ENCODE measurements at regions not wholly inside any gene's neighbourhood (a gene's known extent, or its start where the extent isn't known, plus 50 kb on each side); places are given as distances from the start of the nearest gene placed in this dataset.

DNA sequence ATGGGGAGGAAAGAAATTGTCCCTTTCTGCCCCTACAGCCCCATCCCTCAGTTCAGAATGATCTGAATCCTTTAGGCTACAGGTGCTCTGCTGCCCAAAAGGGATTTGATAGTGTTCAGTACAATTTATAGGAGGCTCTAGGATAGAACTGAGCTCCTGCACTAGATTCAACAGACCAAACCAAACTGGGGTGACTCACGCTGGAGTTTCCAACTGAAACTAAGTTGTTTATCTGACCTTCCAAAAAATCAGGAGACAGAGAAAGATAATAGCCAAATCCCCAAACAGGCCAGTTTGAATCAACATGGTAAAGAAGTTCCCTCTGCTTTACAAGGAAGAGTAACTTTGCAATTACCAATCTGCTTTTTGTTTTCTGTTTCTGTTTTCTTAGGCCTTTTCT, 72.7 kb upstream of the MBOAT2 start:
- H3K9me3 Mint-ChIP-seq (ENCODE audit: low read depth) = no peaks in the 10 kb centered on the region
- H3K27me3 Mint-ChIP-seq = peaks cover 6% of the 10 kb centered on the region
- CTCF ChIA-PET = no interaction called here
- H3K36me3 Mint-ChIP-seq = no peaks in the 10 kb centered on the region
- DNase-seq = no peak
- no peaks in the 10 kb centered on the region for H3K4me1 Mint-ChIP-seq
- H3K4me3 Mint-ChIP-seq = no peak overlapping the region
- H3K27ac Mint-ChIP-seq = no peak overlapping the region
- no peak for ATAC-seq

DNA sequence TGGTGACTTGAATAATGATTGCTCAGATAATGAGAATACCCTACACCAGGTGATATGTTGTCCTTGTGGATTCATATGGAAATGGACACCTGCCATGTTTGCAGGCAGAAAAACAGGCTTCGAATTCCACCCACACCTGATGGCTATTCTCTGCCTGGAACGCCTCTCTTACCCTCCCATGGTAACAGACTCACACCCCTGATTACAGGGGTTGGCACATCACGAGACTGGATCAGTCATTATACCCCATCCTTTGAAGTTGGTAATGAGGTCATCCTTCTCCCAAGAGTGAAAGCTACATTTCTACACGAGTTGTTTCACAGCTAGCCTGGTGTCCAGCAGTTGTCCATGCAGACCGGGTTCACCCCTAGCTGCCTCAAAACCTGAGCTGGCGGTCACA, 71.4 kb upstream of the MBOAT2 start:
- peaks cover 9% of the 10 kb centered on the region for H3K27me3 Mint-ChIP-seq
- DNase-seq = no peak
- CTCF ChIA-PET = no interaction called here
- ATAC-seq = no peak
- H3K36me3 Mint-ChIP-seq = no peaks in the 10 kb centered on the region
- no peak overlapping the region for H3K27ac Mint-ChIP-seq
- H3K4me1 Mint-ChIP-seq = no peaks in the 10 kb centered on the region
- no peaks in the 10 kb centered on the region for H3K9me3 Mint-ChIP-seq (ENCODE audit: low read depth)
- H3K4me3 Mint-ChIP-seq = no peak overlapping the region

DNA sequence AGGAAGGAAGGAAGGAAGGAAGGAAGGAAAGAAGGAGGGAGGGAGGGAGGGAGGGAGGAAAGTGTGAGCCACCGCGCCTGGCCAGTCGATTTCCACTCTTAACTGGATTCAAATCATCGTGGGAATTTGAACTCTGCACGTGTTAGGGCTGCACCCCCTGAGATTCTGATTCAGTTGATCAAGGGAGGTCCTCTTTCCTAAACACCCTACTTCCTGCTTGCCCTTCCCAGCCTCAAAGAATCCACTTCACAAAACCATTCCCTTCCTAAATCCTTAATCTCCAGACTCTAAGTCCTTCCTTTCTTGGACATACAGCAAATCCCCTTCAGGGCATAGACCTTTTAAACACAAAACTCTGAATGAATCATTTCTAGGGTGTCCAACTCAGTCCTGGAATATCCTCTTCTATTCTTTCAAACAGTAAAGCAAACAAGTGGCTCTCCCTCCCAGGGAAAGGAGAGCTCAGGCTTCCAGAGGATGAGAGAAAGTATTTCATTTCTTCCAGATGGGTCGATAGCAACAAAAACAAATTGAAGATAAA, 68.2 kb upstream of the MBOAT2 start:
- DNase-seq (no peak), ATAC-seq (no peak)
- no peak overlapping the region for H3K4me3 Mint-ChIP-seq
- H3K4me1 Mint-ChIP-seq = no peaks in the 10 kb centered on the region
- peaks cover 4% of the 10 kb centered on the region for H3K9me3 Mint-ChIP-seq (ENCODE audit: low read depth)
- H3K27ac Mint-ChIP-seq = no peak overlapping the region
- peaks cover 21% of the 10 kb centered on the region for H3K27me3 Mint-ChIP-seq
- CTCF ChIA-PET = no interaction called here
- no peaks in the 10 kb centered on the region for H3K36me3 Mint-ChIP-seq

DNA sequence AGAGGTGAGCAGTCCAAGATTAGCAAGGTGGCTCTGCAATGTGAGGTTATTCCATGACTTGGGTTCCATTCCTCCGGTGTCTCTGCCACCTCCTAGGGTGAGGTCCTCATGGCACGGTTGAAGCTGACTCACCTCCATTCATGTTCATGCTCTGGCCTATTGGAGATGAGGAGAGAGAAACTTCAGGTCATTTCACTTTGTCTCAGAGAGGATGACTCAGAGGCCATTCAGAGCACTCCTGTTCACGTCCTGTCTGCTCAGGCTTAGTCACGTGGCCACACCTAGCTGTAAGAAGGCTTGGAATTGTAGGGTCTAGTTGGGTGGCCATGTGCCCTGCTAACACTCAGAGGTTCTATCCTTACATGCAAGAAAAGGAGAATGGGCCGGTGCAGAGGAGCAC, 67.5 kb upstream of the MBOAT2 start:
- Mint-ChIP-seq H3K4me3 (no peak overlapping the region), H3K27me3 (peaks cover 26% of the 10 kb centered on the region), H3K27ac (no peak overlapping the region), H3K4me1 (no peaks in the 10 kb centered on the region), H3K9me3 (ENCODE audit: low read depth) (peaks cover 4% of the 10 kb centered on the region), H3K36me3 (no peaks in the 10 kb centered on the region)
- CTCF ChIA-PET = no interaction called here
- ATAC-seq (peak; percentile 33), DNase-seq (no peak)

DNA sequence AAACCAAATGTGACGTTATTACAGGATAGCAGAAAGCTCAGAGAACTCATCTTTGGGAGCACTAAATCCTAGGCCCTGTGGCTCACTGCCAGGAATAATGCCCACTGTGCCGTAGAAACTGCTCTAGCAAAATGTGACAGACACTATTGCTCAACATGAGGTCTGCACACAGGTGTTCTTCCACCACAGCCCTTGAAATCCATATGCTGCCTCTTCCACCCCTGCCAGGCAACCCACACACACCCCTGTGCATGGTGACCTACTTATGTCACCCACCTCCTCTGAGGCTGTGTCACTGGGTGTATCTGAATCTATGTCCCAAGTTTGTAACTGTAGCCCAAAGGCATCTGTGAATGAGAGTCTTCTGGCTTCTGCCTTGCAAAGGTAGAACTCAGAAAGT, 66.1 kb upstream of the MBOAT2 start:
- ATAC-seq (no peak), DNase-seq (no peak)
- Mint-ChIP-seq H3K9me3 (ENCODE audit: low read depth) (peaks cover 4% of the 10 kb centered on the region), H3K36me3 (no peaks in the 10 kb centered on the region), H3K4me3 (no peak overlapping the region), H3K4me1 (no peaks in the 10 kb centered on the region), H3K27me3 (peaks cover 34% of the 10 kb centered on the region), H3K27ac (no peak overlapping the region)
- CTCF ChIA-PET = no interaction called here

DNA sequence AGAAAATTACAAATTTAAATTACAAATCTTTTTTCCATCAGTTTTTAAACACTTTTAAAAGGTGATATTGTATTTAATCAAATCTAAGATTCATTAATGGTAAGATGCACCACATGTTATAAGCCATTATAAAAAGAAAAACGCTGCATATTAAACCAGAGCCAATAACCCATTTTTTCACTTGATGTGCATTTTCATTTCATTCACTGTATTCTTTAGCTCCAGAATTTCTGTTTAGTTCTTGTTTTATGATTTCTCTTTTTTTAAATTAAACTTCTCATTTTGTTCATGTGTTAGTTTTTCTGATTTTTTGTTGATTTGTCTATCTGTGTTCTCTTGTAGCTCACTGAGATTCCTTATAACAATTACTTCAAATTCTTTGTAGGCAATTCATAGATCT, 62.4 kb upstream of the MBOAT2 start:
- no peak for ATAC-seq
- Mint-ChIP-seq H3K9me3 (ENCODE audit: low read depth) (peaks cover 6% of the 10 kb centered on the region), H3K27me3 (peaks cover 38% of the 10 kb centered on the region), H3K27ac (no peak overlapping the region), H3K36me3 (no peaks in the 10 kb centered on the region), H3K4me3 (no peak overlapping the region), H3K4me1 (no peaks in the 10 kb centered on the region)
- no peak for DNase-seq
- CTCF ChIA-PET = no interaction called here

DNA sequence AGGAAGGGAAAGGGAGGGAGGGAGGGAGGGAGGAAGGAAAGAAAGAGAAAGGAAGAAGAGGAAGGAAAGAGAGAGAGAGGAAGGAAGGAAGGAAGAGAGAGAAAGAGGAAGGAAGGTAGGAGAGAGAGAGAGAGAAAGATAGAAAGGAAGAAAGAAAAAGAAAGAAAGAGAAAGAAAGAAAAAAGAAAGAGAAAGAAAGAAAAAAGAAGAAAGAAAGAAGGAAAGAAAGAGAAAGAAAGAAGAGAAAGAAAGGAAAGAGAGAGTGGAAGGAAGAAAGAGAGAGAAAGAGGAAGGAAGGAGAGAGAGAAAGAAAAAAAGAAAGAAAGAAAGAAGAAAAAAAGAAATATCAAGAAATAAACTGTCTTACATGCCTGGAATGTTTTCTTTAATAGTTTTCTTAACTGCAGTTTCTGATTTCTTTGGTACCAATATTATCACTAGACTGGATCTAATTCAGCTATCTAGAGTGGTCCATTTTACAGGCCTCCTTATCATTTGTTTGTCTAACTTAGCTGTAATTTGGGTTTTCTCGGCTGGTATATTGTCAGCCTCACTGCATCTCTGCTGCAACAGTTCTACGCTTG, 59.6 kb upstream of the MBOAT2 start:
- CTCF ChIA-PET = no interaction called here
- Mint-ChIP-seq H3K27ac (no peak overlapping the region), H3K4me1 (no peaks in the 10 kb centered on the region), H3K9me3 (ENCODE audit: low read depth) (peaks cover 2% of the 10 kb centered on the region), H3K36me3 (no peaks in the 10 kb centered on the region), H3K4me3 (no peak overlapping the region), H3K27me3 (peaks cover 34% of the 10 kb centered on the region)
- no peak for DNase-seq
- ATAC-seq = no peak

DNA sequence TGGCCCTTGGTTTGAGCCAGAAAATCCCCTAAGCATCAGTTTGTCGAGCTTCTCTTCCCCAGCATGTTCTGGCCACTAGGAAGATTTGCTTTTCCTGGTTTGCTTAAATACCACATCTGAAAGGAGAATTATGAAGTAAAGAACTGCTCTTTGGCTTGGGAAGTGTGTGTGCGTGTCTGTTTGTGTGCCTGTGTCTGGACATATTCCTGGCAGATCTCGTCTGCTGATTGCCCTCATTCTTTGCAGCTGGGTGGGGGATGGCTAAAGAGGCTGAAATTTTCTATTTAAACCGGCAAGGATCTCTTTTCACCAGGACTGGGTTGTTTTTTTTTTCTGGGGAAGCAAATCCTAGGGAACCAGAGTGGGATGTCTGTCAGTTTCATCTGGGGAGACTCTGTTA, 57.3 kb upstream of the MBOAT2 start:
- no peak for ATAC-seq
- Mint-ChIP-seq H3K27ac (no peak overlapping the region), H3K27me3 (peaks cover 21% of the 10 kb centered on the region), H3K4me1 (no peaks in the 10 kb centered on the region), H3K36me3 (no peaks in the 10 kb centered on the region), H3K9me3 (ENCODE audit: low read depth) (peaks cover 2% of the 10 kb centered on the region), H3K4me3 (no peak overlapping the region)
- CTCF ChIA-PET = interaction anchor here (0.6 to 0.8 kb wide), 2 partner anchors 14 to 797 kb away, joined by 3 read pairs; no protein-coding TSS in a partner anchor
- DNase-seq = no peak

DNA sequence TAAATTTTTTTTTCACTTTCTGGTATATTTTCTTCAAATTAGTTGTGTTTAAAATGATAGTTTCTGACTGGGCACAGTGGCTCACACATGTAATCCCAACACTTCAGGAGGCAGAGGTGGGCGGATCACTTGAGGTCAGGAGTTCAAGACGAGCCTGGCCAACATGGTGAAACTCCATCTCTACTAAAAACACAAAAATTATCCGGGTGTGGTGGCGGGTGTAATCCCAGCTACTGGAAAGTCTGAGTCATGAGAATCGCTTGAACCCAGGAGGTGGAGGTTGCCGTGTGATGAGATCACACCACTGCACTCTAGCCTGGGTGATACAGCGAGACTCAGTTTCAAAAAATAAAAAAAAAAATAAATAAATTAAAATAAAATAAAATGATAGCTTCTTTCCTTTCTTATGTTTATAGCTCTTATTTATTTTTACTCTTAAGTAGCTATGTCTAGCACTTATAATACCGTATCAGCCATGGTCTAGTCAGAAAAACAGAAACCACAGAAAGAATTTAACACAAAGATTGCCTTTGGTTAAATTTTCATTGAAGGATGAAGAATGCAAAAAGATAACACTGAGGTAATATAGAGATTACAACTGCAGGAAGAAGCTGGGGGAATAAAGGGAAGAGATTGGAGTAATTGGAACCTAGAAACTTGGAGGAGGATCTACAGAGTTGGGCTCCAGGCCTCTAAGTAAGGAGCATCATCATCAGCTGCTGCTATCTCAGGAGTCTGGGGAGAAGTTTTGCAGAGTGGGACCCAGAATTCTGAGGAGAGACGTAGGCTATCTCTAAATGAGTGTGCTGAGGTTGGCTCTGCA, 54.7 kb upstream of the MBOAT2 start:
- H3K4me3 Mint-ChIP-seq = no peak overlapping the region
- no peak for DNase-seq
- H3K36me3 Mint-ChIP-seq = peaks cover 2% of the 10 kb centered on the region
- H3K27me3 Mint-ChIP-seq = peaks cover 22% of the 10 kb centered on the region
- no peak overlapping the region for H3K27ac Mint-ChIP-seq
- ATAC-seq = no peak
- H3K9me3 Mint-ChIP-seq (ENCODE audit: low read depth) = peaks cover 2% of the 10 kb centered on the region
- CTCF ChIA-PET = no interaction called here
- H3K4me1 Mint-ChIP-seq = peaks cover 4% of the 10 kb centered on the region

DNA sequence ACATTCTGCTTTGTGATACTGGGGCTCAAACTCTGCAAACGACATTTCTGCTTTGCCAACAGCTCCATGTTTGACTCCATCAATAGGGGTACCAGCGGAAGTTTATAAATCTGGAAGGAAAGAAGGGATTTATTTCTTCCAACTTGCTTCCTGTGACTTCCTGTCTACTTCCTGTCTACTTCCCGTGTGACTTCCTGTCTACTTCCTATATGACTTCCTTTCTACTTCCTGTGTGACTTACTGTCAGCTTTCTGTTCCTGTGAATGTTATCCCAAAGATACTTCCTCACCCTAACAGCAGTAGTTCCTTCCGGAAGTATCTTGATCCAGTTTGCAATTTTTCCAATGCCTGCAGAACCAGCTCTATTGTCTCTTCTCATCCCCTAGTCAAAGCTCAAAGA, 52.0 kb upstream of the MBOAT2 start:
- Mint-ChIP-seq H3K27ac (no peak overlapping the region), H3K9me3 (ENCODE audit: low read depth) (peaks cover 2% of the 10 kb centered on the region), H3K4me1 (peaks cover 4% of the 10 kb centered on the region), H3K36me3 (peaks cover 2% of the 10 kb centered on the region), H3K4me3 (no peak overlapping the region), H3K27me3 (peaks cover 18% of the 10 kb centered on the region)
- DNase-seq = no peak
- CTCF ChIA-PET = no interaction called here
- no peak for ATAC-seq

DNA sequence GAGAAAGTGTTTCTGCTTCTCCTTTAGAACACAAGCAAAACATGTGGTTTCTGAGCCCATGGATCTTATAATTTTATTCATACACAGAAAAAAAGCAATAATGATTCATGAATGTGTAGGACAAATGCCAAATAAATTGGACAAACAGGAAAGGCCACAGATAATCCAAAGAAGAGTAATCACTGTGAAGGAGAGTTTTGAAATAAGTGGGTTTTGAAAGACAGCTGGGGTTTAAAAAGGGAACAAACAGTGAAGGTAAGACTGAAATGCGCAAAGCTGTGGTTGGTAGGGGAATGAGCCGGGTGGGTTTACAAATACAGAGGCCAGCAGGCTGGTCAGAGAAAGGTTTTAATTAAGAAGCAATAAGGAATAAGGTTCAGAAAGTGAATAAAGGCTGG, 50.0 kb upstream of the MBOAT2 start:
- CTCF ChIA-PET = no interaction called here
- no peak for ATAC-seq
- H3K4me1 Mint-ChIP-seq = peaks cover 4% of the 10 kb centered on the region
- no peak overlapping the region for H3K4me3 Mint-ChIP-seq
- H3K36me3 Mint-ChIP-seq = peaks cover 2% of the 10 kb centered on the region
- H3K9me3 Mint-ChIP-seq (ENCODE audit: low read depth) = peaks cover 2% of the 10 kb centered on the region
- peaks cover 14% of the 10 kb centered on the region for H3K27me3 Mint-ChIP-seq
- DNase-seq = no peak
- no peak overlapping the region for H3K27ac Mint-ChIP-seq

All from activated CD8-positive, alpha-beta memory T cell treated with anti-CD3 and anti-CD28 coated beads, Interleukin-2, amount 10 ng/mL, durations not matched to agents 7 days and 5 days (primary cell).